HCEC 1CT (cell line): ENCODE measurements at regions not wholly inside any gene's neighbourhood (a gene's known extent, or its start where the extent isn't known, plus 50 kb on each side); places are given as distances from the start of the nearest gene placed in this dataset.

Source experiments
- DNase-seq: peaks from one replicate; pipeline ENCODE4 v3.0.0-alpha.2; 2017

DNA sequence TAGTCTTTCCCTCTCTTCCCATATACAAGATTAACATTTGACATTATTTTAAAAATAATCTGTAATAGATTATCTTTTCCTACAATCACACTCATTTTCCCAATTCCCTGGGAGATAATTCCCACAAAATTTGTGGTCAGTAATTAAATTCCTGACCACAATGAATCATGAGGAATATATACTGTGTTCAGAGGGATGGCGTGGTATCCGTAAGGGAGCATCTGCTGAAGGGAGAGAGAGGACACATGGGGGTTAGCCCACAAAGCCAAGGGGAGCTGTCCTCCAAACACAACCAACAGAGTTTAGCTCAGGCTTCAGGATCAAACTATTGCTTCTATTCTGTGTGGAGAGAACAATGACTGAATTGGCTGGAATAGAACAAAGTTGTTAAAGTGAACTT, 57.1 kb upstream of the PPP2R5A start:
- DNase-seq: no peak

- no peak for DNase-seq
These were observed 56.6 kb upstream of the PPP2R5A start for GRCh38 chr1:212228591-212229119.

DNA sequence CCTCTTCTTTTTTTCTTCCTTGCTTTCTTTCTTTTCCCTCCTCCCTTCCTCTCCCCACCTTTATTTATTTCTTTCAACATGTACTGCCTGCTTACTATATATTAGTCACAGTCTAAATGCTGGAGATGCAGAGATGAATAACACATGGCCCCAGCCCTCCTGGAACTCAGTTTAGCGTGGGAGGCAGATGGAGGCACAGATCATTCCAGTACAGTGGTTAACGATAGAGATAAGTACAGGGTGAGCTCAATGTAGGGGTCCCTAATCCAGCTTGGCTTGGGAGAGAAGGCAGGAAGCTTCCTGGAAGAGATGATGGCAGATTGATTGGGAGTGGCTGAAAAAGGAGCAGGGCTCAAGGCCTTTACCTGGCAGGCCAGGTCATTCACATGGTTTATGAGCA, 55.6 kb upstream of the PPP2R5A start:
- peak; percentile 69 for DNase-seq

DNA sequence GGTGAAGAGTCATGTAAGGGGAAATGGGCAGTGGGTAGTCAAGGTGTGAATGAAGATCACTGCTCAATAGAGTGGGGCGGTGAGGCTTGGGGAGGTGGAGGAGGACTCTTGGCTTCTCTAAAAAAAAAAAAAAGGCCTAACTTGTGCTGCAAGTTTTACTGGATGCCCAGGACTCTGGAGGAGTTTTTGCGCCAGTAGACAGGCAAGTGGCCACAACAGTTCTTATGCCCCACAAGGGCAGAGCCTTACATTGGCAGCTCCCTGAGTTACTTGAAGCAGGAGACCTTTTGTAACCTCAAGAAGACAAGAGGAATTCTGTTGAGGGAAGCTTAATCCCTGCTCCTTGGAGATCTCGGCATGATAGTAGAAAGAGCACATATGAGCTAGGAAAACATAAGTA, 54.9 kb upstream of the PPP2R5A start:
- DNase-seq: no peak

GRCh38 chr1:212231372-212231771, 53.8 kb upstream of the PPP2R5A start:
- no peak for DNase-seq

- DNase-seq: no peak
These were observed 53.1 kb upstream of the PPP2R5A start for GRCh38 chr1:212232090-212232489.

GRCh38 chr1:212233321-212233720, 51.9 kb upstream of the PPP2R5A start:
- no peak for DNase-seq

- DNase-seq: peak; percentile 94
These were observed 50.5 kb upstream of the PPP2R5A start for GRCh38 chr1:212234431-212235395.
